Caco-2 (cell line): ENCODE measurements at regions not wholly inside any gene's neighbourhood (a gene's known extent, or its start where the extent isn't known, plus 50 kb on each side); places are given as distances from the start of the nearest gene placed in this dataset.
"Not testable (repeated sequence)": the region's sequence is repeated elsewhere in the genome, so short reads cannot be mapped to it uniquely, and the experiment has no call there.

Experiments
- BruUV-seq: library from RNA; stranded (reverse); fragments of 400-500 nt; replicated peaks from 2 replicates; lab custom pipeline; 2021; lab: Mats Ljungman, UMichigan
- CTCF ChIA-PET: fragments of 300-600 bp; sonication (Branson Sonifier 250); formaldehyde crosslinking; loops from one replicate; lab custom pipeline; 2022; ENCODE audit warnings: antibody characterized with exemption; lab: Charles Lee
- POLR2A ChIA-PET: fragments of 300-600 bp; sonication (Branson Sonifier 250); formaldehyde crosslinking; loops from one replicate; lab custom pipeline; 2022; ENCODE audit warnings: antibody characterized with exemption; lab: Charles Lee
- DNase-seq, 2 experiments: peaks; one replicate each; pipeline versions ENCODE4 v3.0.0 to v3.0.0-alpha.2; 2020 to 2022
- H3K27me3 ChIP-seq: replicated peaks from 2 replicates; pipeline ENCODE4 v1.6.0; 2011; ENCODE audit warnings: low read length; ENCODE audit not compliant: control insufficient read depth, insufficient read depth
- H3K36me3 ChIP-seq: 2 replicates; pipeline ENCODE4 v1.5.1; 2011; ENCODE audit warnings: low read length; ENCODE audit not compliant: control insufficient read depth, insufficient read depth
- H3K4me1 ChIP-seq: fragments of 250-450 bp; sonication (Bioruptor Pico); 2 replicates; pipeline ENCODE4 v1.5.1; 2020; ENCODE audit warnings: mild to moderate bottlenecking
- H3K4me3 ChIP-seq: 2 replicates; pipeline ENCODE4 v1.5.1; 2011; ENCODE audit warnings: low read depth, mild to moderate bottlenecking, control low read depth, low read length
- H3K9me3 ChIP-seq: fragments of 250-450 bp; sonication (Bioruptor Pico); 2 replicates; pipeline ENCODE4 v1.5.1; 2020; ENCODE audit warnings: mild to moderate bottlenecking, moderate library complexity
- H3K27ac Mint-ChIP-seq: one replicate; pipeline ENCODE4 v1.8.0; 2022; ENCODE audit warnings: mixed read lengths; ENCODE audit not compliant: unreplicated experiment
- H3K27me3 Mint-ChIP-seq: one replicate; pipeline ENCODE4 v1.8.0; 2022; ENCODE audit warnings: mixed read lengths; ENCODE audit not compliant: insufficient read depth, unreplicated experiment
- H3K36me3 Mint-ChIP-seq: one replicate; pipeline ENCODE4 v1.8.0; 2022; ENCODE audit warnings: mild to moderate bottlenecking, mixed read lengths; ENCODE audit not compliant: insufficient read depth, unreplicated experiment
- H3K4me1 Mint-ChIP-seq: one replicate; pipeline ENCODE4 v1.8.0; 2022; ENCODE audit warnings: low read depth, mixed read lengths; ENCODE audit not compliant: unreplicated experiment
- H3K4me3 Mint-ChIP-seq: one replicate; pipeline ENCODE4 v1.8.0; 2022; ENCODE audit warnings: mild to moderate bottlenecking, moderate library complexity, mixed read lengths; ENCODE audit not compliant: unreplicated experiment
- H3K9me3 Mint-ChIP-seq: one replicate; pipeline ENCODE4 v1.8.0; 2022; ENCODE audit warnings: mixed read lengths; ENCODE audit not compliant: unreplicated experiment
- CTCF ChIP-seq, 2 experiments: fragments of 200-600 bp in 1 of 2; IDR thresholded peaks; 1 replicate in 1 of 2; 2 replicates in 1 of 2; pipeline versions ENCODE4 v1.5.1 to v1.8.0; 2011 to 2022; ENCODE audit warnings: antibody characterized with exemption in 1 of 2, control low read depth in 1 of 2, inconsistent platforms in 1 of 2, low read depth in 1 of 2, low read length in 1 of 2, mild to moderate bottlenecking in 1 of 2, moderate library complexity in 1 of 2; ENCODE audit not compliant: insufficient read depth in 1 of 2, severe bottlenecking in 1 of 2, unreplicated experiment in 1 of 2
- intact Hi-C: fragments of 100-400 bp; cut with micrococcal nuclease; formaldehyde crosslinking; loops from one replicate; pipeline ENCODE4 v1.10.0; 2022; ENCODE audit not compliant: unreplicated experiment

GRCh38 chr5:38793099-38793498 lies 52.7 kb upstream of the OSMR start:
- Mint-ChIP-seq H3K4me3 (no peak overlapping the region), H3K4me1 (no peaks in the 10 kb centered on the region), H3K36me3 (no peaks in the 10 kb centered on the region), H3K27ac (no peak overlapping the region), H3K27me3 (peaks cover 2% of the 10 kb centered on the region), H3K9me3 (peaks cover 9% of the 10 kb centered on the region)
- H3K36me3 ChIP-seq, result no peaks in the 10 kb centered on the region
- CTCF ChIA-PET, result no interaction called here
- TF ChIP-seq CTCF (IDR thresholded peaks at IDR 0.05; ENCODE audit: insufficient read depth in 1 of 2, low read depth in 1 of 2, low read length in 1 of 2, severe bottlenecking in 1 of 2, unreplicated experiment in 1 of 2), result no peak
- H3K9me3 ChIP-seq, result no peaks in the 10 kb centered on the region
- intact Hi-C loops, result no loop called here
- H3K4me1 ChIP-seq, result no peaks in the 10 kb centered on the region
- no TSS peak for BruUV-seq
- DNase-seq, result no peak
- H3K4me3 ChIP-seq, result no peak overlapping the region
- H3K27me3 ChIP-seq, result no peaks in the 10 kb centered on the region
- POLR2A ChIA-PET, result no interaction called here

GRCh38 chr5:38794037-38794436 lies 51.8 kb upstream of the OSMR start:
- H3K27me3 ChIP-seq, intact Hi-C loops, H3K27ac Mint-ChIP-seq, H3K36me3 Mint-ChIP-seq, BruUV-seq, POLR2A ChIA-PET, CTCF ChIA-PET, H3K9me3 Mint-ChIP-seq, H3K27me3 Mint-ChIP-seq, H3K9me3 ChIP-seq, H3K36me3 ChIP-seq, DNase-seq, H3K4me3 ChIP-seq, H3K4me1 ChIP-seq, H3K4me3 Mint-ChIP-seq, H3K4me1 Mint-ChIP-seq: not testable (repeated sequence)

GRCh38 chr5:38794986-38795385 lies 50.8 kb upstream of the OSMR start:
- no peak for DNase-seq
- no peak overlapping the region for H3K4me3 ChIP-seq
- Mint-ChIP-seq H3K4me3 (no peak overlapping the region), H3K27ac (no peak overlapping the region), H3K4me1 (no peaks in the 10 kb centered on the region), H3K27me3 (peaks cover 2% of the 10 kb centered on the region), H3K9me3 (peaks cover 9% of the 10 kb centered on the region), H3K36me3 (no peaks in the 10 kb centered on the region)
- no peaks in the 10 kb centered on the region for H3K27me3 ChIP-seq
- intact Hi-C loops, result no loop called here
- no peak for TF ChIP-seq CTCF (IDR thresholded peaks at IDR 0.05; ENCODE audit: insufficient read depth in 1 of 2, low read depth in 1 of 2, low read length in 1 of 2, severe bottlenecking in 1 of 2, unreplicated experiment in 1 of 2)
- ChIA-PET POLR2A (no interaction called here), CTCF (no interaction called here)
- H3K36me3 ChIP-seq, result no peaks in the 10 kb centered on the region
- H3K4me1 ChIP-seq, result no peaks in the 10 kb centered on the region
- no peaks in the 10 kb centered on the region for H3K9me3 ChIP-seq
- BruUV-seq, result no TSS peak
